ENCODE measurements at regions not wholly inside any gene's neighbourhood (a gene's known extent, or its start where the extent isn't known, plus 50 kb on each side); places are given as distances from the start of the nearest gene placed in this dataset.

GRCh38 chr7:31416381-31416870, 75.9 kb upstream of the NEUROD6 start:
- no peak overlapping the region for H3K9ac ChIP-seq (ENCODE audit: extremely low read depth, insufficient read length, low read length)
- no peaks in the 10 kb centered on the region for H3K23me2 ChIP-seq (ENCODE audit: insufficient read length, low read depth, low read length, poor library complexity, severe bottlenecking)
- H4K8ac ChIP-seq (replicated peaks; ENCODE audit: insufficient read length, low read depth, low read length) = no peak overlapping the region
- no peak overlapping the region for H3K4ac ChIP-seq (ENCODE audit: low read depth, low read length)
- TF ChIP-seq CTCF (conservative IDR thresholded peaks at IDR 0.05) = no peak
- H3K4me1 Mint-ChIP-seq = 0 out of 4 replicates have a peak, but pooled peaks cover 2 to 8% of the 10 kb centered on the region in 2 experiments
- no peaks in the 10 kb centered on the region for H3K27me3 ChIP-seq (ENCODE audit: insufficient read depth, low read length)
- DNase-seq = no peak
- H2BK120ac ChIP-seq (ENCODE audit: low read depth, low read length, poor library complexity, severe bottlenecking) = no peak overlapping the region
- no peak overlapping the region for H2AFZ ChIP-seq (ENCODE audit: low read length)
- H3T11ph ChIP-seq (ENCODE audit: low read length) = no peak overlapping the region
- no peaks in the 10 kb centered on the region for H3K79me2 ChIP-seq (ENCODE audit: insufficient read depth, low read length)
- H3K79me1 ChIP-seq (ENCODE audit: insufficient read depth, low read depth, low read length, poor library complexity, severe bottlenecking) = no peaks in the 10 kb centered on the region
- no peak overlapping the region for H4K5ac ChIP-seq (ENCODE audit: insufficient read length, low read depth, low read length)
- H3K36me3 Mint-ChIP-seq (ENCODE audit: insufficient read depth in 1 of 3, low read depth in 3 of 3) = no peaks in the 10 kb centered on the region; a peak in 1 of 7 replicates
- H3K4me2 ChIP-seq (ENCODE audit: insufficient read depth, insufficient read length, low read length) = no peak overlapping the region
- no peaks in the 10 kb centered on the region for H3K9me3 ChIP-seq (ENCODE audit: control insufficient read depth, low read depth, low read length)
- WGBS (ENCODE audit: extremely low coverage, insufficient read length, low lambda C conversion rate) = no CpG with 5 or more reads among the region's 5 CpGs
- no peak overlapping the region for H2AK5ac ChIP-seq (ENCODE audit: insufficient read length, low read length)
- no peak overlapping the region for H2BK12ac ChIP-seq (ENCODE audit: insufficient read length, low read depth, low read length)
- no peaks in the 10 kb centered on the region for H3K4me1 ChIP-seq (ENCODE audit: insufficient read depth, low read length)
- peaks cover 3% of the 10 kb centered on the region for H4K20me1 ChIP-seq (ENCODE audit: control insufficient read depth, insufficient read depth, insufficient read length)
- no peak overlapping the region for H3K4me3 Mint-ChIP-seq
- H2BK5ac ChIP-seq (ENCODE audit: insufficient read length, low read length) = no peak overlapping the region
- no peaks in the 10 kb centered on the region for H3K9me3 Mint-ChIP-seq
- H2BK20ac ChIP-seq (ENCODE audit: low read depth, low read length, poor library complexity, severe bottlenecking) = no peak overlapping the region
- no peak overlapping the region for H3K14ac ChIP-seq (ENCODE audit: insufficient read depth, low read length)
- H3K27ac Mint-ChIP-seq = no peak overlapping the region
- H4K91ac ChIP-seq (ENCODE audit: insufficient read length, low read depth, low read length) = no peak overlapping the region
- H3K18ac ChIP-seq (ENCODE audit: insufficient read length, low read depth, low read length) = no peak overlapping the region
- H3K56ac ChIP-seq (ENCODE audit: insufficient read length, low read depth, low read length) = no peak overlapping the region
- no peak overlapping the region for H2BK15ac ChIP-seq (ENCODE audit: low read depth, low read length)
- peaks cover 2% of the 10 kb centered on the region; the same call in 1 of the 2 replicates for H3K27me3 Mint-ChIP-seq (ENCODE audit: low read depth)
- H3K27ac ChIP-seq (ENCODE audit: insufficient read length, low read depth, low read length) = no peak overlapping the region
- H3K23ac ChIP-seq (ENCODE audit: insufficient read length, low read depth, low read length) = no peak overlapping the region
